Urothelium cell line (cell line): ENCODE measurements at regions not wholly inside any gene's neighbourhood (a gene's known extent, or its start where the extent isn't known, plus 50 kb on each side); places are given as distances from the start of the nearest gene placed in this dataset.

Experiments
- DNase-seq: peaks from one replicate; pipeline ENCODE4 v3.0.0; 2011; ENCODE audit warnings: low spot score, mixed read lengths
- FAIRE-seq: peaks from 2 replicates; lab custom pipeline; 2011; peaks lifted over from hg19 to GRCh38; lab: Jason Lieb, UNC

- DNase-seq (no peak), FAIRE-seq (no peak)
Measured at GRCh38 chr2:226623587-226624368, 175.8 kb downstream of the IRS1 start.

DNA sequence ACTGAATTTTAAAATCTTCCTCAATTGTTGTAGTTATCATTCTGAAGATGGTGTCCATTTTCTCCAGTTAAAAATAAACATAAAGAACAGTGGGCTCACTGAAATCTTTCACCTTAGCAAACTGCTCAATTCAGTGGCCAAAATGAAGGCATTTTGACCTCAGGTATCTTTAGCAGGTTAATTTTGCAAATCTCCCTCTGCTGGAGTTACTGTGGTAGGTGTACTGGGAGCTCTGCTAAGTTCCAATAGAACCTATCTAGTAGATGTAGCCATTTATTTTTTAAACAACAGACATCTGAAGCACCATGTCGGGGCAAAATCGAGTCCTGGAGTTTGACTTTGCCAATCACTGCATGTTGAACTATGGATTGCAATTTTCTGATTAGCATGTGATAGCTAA is 177.1 kb downstream of the IRS1 start:
- FAIRE-seq: no peak
- DNase-seq: no peak

- no peak for FAIRE-seq
- DNase-seq: no peak
Measured at GRCh38 chr2:226620176-226620575, 179.4 kb downstream of the IRS1 start.

- no peak for DNase-seq
- no peak for FAIRE-seq
Measured at GRCh38 chr2:226619707-226620106, 179.9 kb downstream of the IRS1 start.

DNA sequence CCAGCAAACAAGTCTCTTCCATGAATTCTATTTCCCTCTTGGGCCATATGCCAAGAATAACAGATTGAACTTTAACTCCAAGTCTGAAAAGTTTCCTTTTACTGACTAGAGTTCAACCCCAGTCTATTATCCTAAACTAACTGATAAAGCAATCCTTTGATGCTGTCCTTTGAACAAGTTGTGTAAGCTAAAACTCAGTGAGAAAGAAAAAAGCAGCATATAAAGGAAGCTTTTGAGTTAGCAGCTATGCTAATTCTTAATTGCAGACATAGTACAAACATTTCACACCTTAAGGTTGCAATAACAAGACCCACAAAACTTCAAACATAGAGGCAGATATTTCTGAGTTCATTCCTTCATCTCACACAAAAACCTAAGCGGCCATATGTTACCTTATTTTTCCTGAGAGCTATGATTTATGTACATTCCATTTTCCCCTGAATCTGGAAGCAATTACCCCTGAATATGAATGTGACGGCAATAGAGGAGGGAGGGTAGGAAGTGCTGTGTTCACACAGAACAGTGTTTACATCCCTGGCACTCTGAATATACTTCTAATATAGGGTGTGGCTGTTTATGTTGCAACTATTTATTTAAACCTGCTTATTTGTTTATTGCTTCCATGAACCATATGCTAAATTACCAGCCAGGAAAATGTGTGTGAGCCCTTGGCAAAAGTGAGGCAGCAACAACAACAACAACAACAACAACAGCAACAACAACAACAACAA is 180.6 kb downstream of the IRS1 start:
- FAIRE-seq (no peak), DNase-seq (no peak)

- DNase-seq (no peak), FAIRE-seq (no peak)
Measured at GRCh38 chr2:226618544-226618874, 181.1 kb downstream of the IRS1 start.

DNA sequence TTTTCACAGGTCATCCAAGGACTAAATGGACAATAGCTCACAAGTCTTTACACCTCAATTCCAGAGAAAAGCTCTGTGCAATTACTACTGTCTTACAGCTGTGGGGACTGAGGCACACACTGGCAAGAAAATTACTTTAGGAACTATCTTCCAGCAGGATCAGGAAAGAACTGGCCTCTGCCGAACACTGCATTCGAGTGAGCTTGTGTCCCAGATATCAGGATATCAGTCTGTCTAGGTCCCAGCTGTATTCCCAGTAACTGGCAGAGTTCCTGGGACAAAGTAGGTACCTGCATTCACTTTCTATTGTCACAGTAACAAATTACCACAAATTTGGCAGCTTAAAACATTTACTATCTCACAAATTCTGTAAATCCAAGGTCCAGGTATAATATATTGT is 183.7 kb downstream of the IRS1 start:
- FAIRE-seq (no peak), DNase-seq (no peak)

- FAIRE-seq (no peak), DNase-seq (no peak)
Measured at GRCh38 chr2:226611944-226612318, 187.7 kb downstream of the IRS1 start.

DNA sequence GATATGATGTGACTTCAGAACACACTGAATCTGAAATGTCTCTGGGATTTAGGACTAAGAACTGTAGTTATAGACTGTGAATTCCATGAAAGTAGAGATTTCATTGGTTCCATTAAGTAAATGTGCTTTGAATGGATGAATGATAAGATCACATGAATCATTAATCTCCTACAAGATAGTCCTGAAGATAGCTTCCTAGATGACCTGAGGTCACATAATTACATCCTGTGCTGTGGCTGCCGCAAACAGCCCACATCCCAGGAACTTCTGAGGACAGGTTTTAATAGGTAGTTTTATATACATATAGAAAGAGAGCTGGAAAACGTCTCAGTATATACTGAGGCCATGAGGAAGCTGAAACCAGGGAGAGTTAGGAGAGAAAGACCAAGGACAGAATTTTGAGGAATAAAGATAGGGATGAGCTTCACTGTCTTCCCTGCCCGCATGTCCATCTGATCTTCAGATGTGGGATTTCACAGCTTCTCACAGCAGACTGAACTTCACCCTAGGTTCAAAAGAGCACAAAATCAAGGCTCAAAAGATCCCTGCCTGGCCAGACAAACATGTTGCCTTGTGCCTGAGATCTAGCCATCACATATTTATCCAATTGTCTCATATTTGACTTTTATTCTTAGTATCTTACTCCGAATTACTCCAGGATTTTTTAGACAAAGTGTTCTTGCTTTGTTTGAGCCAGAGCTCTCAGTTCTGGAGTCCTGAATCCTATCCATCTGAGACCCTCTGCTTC is 188.2 kb downstream of the IRS1 start:
- DNase-seq (no peak), FAIRE-seq (no peak)

DNA sequence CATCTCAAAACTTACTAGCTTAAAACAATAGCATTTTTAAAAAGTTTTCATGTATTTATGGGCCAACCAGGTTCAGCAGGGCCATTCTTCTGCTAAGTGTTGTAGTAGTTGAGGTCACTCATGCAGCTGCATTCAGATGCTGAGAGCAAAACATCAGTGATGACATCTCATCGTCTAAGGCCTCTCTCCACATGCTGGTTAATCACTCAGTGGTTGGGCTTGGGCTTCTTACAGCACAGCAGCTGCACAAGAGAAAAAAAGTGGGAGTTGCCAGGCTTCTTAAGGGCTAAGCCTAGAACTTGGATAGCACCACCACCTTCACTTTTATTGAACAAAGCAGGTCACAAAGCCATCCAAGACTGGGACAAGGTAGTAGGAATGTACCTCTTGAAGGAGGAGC is 190.3 kb downstream of the IRS1 start:
- FAIRE-seq: no peak
- DNase-seq: no peak

DNA sequence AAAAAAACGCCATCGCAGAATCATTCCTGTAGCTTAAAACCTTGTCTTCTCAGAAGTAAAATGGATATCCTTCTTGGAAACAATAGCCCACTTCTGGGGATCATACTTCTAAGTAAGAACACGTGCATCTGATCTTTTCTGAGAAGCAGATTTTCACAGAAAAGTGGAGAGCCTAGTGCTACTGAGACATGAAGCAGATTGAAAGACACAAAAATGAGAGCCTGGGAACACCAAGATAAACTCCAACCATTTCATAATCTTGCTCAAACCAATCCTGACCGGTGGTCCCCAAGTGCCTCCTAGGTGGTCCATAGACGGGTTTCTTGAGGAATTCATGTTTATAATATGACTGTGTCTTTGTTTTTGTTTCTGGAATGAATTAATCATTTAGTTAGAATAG is 191.2 kb downstream of the IRS1 start:
- DNase-seq: no peak
- no peak for FAIRE-seq

DNA sequence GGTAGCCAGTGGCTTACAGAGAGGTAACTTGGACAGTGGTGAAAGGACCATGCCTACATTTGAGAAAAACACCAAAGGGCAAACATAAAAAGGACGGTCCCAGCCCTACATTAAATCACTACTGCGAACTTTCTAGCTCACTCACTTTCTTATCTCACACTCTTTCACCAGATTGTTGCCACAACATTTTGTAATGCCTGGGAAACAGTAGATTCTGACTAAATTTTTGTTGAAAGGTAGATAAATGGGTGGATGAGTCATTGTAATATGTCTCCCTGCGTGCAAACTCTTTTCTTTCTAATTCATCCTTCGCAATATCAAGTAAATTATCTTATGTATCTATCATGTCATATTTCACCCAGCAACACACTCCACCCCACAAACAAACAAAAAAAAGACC is 192.2 kb downstream of the IRS1 start:
- FAIRE-seq: no peak
- no peak for DNase-seq

- FAIRE-seq (no peak), DNase-seq (no peak)
Measured at GRCh38 chr2:226605642-226606041, 194.0 kb downstream of the IRS1 start.

DNA sequence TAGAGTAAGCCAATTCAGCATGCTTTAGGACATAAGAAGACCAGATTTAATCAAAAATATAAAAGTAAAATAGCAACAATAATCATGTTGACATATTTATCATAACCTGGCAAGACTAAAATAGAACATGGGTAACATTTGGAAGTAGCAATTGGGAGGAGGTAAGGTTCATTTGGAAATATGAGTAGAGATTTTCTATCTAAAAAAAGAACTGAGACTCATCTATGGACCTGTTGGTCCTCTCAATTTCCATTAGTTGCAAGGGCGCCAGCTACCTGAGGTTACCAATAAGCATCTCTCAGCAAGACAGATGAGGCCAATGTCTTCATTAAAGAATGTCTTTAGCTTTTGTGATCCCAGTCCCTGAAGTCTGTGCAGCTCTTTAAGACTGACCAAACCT is 196.0 kb downstream of the IRS1 start:
- FAIRE-seq: no peak
- no peak for DNase-seq

DNA sequence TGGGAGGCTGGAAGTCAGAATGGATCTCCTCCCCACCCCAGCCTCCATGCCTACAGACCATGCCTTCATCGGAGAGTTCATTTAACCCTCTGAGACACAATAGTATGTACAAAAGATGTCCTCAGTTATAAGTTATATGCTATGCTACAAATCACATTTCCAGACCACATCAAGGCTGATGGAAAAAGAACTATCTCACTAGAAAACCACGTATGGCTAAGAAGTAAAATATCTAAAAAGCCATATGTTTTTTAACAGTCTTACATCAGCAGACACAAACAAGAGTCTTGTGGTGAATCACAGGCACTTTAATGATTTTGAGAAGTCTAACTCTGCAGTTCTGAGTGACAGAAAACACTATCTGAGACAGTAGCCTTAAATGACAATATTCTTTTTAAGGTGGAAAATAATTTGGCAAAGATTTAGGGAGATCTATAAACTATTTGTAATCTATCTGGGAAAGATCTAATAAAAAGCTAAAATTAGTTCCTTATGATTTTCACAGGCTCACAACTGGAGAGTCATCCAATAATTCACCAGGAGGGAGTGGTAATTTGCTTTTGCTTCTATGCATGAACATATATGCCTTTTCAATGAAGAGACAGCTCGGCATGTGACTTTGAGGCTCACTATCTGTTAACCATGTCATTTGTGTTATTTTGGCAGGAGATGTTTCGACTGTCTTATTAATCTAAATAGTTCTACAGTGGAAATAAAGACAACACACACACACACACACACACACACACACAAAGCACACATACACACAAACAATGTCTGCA is 197.5 kb downstream of the IRS1 start:
- no peak for FAIRE-seq
- no peak for DNase-seq

DNA sequence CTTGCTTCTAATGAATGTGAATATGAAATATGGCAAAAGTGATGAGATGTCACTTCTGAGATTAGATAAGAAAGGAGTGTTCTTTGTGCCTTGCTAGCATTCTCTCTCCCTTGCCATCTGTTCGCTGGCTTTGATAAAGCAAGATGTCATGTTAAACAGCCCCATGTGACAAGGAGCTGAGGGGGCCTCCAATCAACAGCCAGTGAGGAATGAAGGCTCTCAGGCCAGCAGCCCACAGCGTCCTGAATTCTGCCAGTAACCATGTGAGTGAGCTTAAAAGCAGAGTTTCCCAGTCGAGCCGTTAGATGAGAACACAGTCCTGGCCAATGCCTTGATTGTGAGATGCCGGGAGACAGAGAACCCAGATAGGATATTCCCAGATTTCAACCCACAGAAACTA is 198.8 kb downstream of the IRS1 start:
- no peak for DNase-seq

DNA sequence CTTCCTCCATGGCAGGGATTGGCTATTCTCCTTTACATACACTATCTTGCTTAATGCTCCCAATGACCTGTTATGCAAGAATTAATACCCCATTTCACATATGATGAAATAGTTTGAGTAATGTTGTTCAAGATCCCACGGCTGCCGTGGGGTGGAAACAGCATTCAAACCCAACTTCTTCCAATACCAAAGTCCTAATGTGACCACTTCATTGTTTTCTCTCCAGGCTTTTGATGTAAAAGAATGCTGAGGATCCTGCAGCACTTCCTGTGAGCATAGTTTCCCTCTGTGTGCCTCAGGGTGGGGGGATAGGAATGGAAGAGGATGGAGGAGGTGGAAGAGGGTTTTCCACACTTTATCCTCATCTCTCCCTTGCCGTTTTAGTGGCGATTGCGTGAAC is 199.4 kb downstream of the IRS1 start:
- FAIRE-seq (no peak), DNase-seq (no peak)

More for the DNA sequence above, 198.8 kb downstream of the IRS1 start:
- FAIRE-seq: no peak

DNA sequence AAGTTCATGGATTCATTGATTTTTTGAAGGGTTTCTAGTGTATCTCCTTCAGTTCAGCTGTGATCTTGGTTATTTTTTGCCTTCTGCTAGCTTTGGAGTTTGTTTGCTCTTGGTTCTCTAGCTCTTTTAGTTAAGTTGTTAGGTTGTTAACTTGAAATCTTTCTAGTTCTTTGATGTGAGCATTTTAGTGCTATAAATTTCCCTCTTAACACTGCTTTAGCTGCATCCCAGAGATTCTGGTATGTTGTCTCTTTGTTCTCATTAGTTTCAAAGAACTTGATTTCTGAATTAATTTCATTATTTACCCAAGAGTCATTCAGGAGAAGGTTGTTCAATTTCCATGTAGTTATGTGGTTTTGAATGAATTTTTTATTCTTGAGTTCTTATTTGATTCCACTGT is 210.6 kb downstream of the IRS1 start:
- FAIRE-seq (no peak), DNase-seq (no peak)

DNA sequence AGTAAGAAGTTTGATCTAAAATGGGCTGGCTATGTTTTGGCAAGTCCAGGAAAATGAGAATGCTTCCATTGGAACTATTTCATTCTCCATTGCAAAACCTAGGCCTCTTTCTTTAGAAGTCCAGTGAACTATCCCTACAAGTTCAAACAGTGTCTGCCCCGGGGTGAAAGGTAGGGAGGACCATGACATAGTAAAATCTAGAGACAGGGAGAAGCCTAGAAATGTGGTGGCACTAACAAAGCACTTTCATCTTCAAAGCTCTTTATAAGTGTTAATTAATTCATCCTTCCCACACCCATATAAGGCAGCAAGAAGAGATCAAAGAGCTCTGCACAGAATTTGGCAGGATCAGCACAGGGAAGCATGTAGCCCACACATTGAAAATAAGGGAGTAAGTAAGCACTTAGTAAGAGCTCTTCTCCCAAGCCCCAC is 214.5 kb downstream of the IRS1 start:
- DNase-seq (no peak), FAIRE-seq (no peak)

DNA sequence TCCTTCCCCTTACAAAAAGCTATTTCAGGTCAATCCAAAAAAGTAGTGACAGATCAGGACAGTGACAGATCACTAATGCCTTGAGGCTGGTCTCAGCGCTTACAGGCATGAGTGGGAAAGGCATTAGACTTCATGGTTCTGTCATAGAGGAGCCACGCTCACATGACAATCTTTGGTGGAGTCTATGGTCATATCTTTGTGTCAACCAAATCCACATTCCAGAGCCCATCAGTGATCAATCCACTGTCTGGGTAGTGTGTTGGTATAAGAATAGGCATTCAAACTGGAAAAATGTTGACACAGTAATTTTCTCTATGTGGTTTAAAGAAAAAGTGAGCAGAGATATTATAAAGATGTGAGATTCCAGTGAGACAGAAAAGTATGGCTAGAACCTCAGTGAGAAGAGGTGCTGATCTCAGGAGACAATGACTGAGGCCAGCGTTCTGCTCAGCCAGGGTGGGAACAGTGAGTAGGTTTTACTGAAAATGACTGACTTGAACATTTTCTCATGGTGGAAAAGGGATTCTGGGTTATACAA is 215.0 kb downstream of the IRS1 start:
- FAIRE-seq (no peak), DNase-seq (no peak)

DNA sequence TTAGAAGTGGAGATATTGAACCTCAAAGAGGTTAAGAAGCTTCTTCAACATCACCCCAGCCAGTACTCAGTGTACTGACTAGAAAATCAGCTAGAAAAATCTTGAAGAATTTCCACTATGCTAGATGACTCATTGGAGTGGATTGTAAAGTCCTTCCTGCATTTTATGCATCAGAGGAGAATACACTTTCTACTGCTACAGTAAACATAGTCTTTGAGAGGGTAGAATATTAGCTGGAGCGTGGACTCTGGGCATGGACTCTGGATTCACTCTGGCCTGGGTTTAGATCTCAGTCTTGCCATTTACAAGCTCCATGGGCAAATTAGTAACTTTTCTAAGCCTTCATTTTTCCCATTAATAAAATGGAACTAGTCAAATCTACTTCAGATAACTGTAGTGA is 215.9 kb downstream of the IRS1 start:
- FAIRE-seq (no peak), DNase-seq (peak; percentile 67)
